ENCODE measurements at regions not wholly inside any gene's neighbourhood (a gene's known extent, or its start where the extent isn't known, plus 50 kb on each side); places are given as distances from the start of the nearest gene placed in this dataset.

DNA sequence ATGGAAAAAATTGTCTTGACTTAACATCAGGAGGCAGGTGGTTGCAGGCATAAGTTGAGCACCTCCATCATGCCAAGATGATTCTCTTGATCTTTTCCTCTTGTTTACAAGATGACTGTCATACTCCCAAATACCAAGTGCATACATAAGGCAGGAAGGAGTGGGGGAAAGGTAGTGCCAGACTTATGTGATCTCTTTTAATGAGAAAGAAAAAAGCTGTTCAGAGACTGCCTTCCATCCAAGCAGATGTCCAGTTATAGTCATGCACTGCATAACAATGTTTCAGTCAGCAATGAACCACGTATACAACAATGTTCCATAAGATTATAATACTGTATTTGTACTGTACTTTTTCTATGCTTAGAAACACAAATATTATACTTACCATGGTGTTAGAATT, 135.7 kb downstream of the EHF start:
- Mint-ChIP-seq H3K9me3 (no peaks in the 10 kb centered on the region), H3K36me3 (no peaks in the 10 kb centered on the region), H3K4me1 (no peaks in the 10 kb centered on the region), H3K4me3 (no peak overlapping the region), H3K27ac (no peak overlapping the region), H3K27me3 (ENCODE audit: low read depth in 3 of 3) (peaks cover 0 to 1% (median under 1%) of the 10 kb centered on the region in 3 donors)
- intact Hi-C loops (cut with micrococcal nuclease), result no loop called here
- Histone ChIP-seq H4K20me1 (ENCODE audit: insufficient read depth, low read length) (no peaks in the 10 kb centered on the region), H2AFZ (ENCODE audit: insufficient read depth, low read depth, low read length, poor library complexity, severe bottlenecking) (no peak overlapping the region), H3K4me3 (replicated peaks in 1 of 3; ENCODE audit: low read depth in 2 of 3, low read length in 3 of 3) (no peak overlapping the region), H3K9me3 (replicated peaks in 1 of 2; ENCODE audit: control insufficient read depth in 1 of 2, insufficient read depth in 1 of 2, low read length in 2 of 2) (no peaks in the 10 kb centered on the region), H3K4me2 (replicated peaks; ENCODE audit: extremely low read depth, low read length, poor library complexity, severe bottlenecking) (no peak overlapping the region), H3K79me2 (ENCODE audit: insufficient read depth, low read length) (no peaks in the 10 kb centered on the region), H3K27me3 (ENCODE audit: control insufficient read depth in 2 of 2, insufficient read depth in 2 of 2, low read length in 2 of 2) (no peaks in the 10 kb centered on the region), H3K4me1 (ENCODE audit: control insufficient read depth in 1 of 2, insufficient read depth in 2 of 2, low read length in 2 of 2) (no peaks in the 10 kb centered on the region), H3K27ac (ENCODE audit: low read depth in 1 of 2, low read length in 2 of 2) (no peak overlapping the region), H3K36me3 (replicated peaks in 1 of 2; ENCODE audit: control insufficient read depth in 1 of 2, insufficient read depth in 2 of 2, low read length in 2 of 2) (no peaks in the 10 kb centered on the region), H3K9ac (ENCODE audit: insufficient read depth, low read length, poor library complexity, severe bottlenecking) (no peak overlapping the region)
- DNase-seq, result no peak
- TF ChIP-seq CTCF (IDR thresholded peaks at IDR 0.05), result no peak
- WGBS (ENCODE audit: insufficient coverage), result no CpG with 5 or more reads among the region's 1 CpG

- Histone ChIP-seq H3K36me3 (replicated peaks in 1 of 2; ENCODE audit: control insufficient read depth in 1 of 2, insufficient read depth in 2 of 2, low read length in 2 of 2) (no peaks in the 10 kb centered on the region), H3K4me1 (ENCODE audit: control insufficient read depth in 1 of 2, insufficient read depth in 2 of 2, low read length in 2 of 2) (no peaks in the 10 kb centered on the region), H3K9me3 (replicated peaks in 1 of 2; ENCODE audit: control insufficient read depth in 1 of 2, insufficient read depth in 1 of 2, low read length in 2 of 2) (no peaks in the 10 kb centered on the region), H3K9ac (ENCODE audit: insufficient read depth, low read length, poor library complexity, severe bottlenecking) (no peak overlapping the region), H3K4me2 (replicated peaks; ENCODE audit: extremely low read depth, low read length, poor library complexity, severe bottlenecking) (no peak overlapping the region), H3K79me2 (ENCODE audit: insufficient read depth, low read length) (no peaks in the 10 kb centered on the region), H4K20me1 (ENCODE audit: insufficient read depth, low read length) (no peaks in the 10 kb centered on the region), H3K27me3 (ENCODE audit: control insufficient read depth in 2 of 2, insufficient read depth in 2 of 2, low read length in 2 of 2) (no peaks in the 10 kb centered on the region), H3K27ac (ENCODE audit: low read depth in 1 of 2, low read length in 2 of 2) (no peak overlapping the region), H3K4me3 (replicated peaks in 1 of 3; ENCODE audit: low read depth in 2 of 3, low read length in 3 of 3) (no peak overlapping the region), H2AFZ (ENCODE audit: insufficient read depth, low read depth, low read length, poor library complexity, severe bottlenecking) (no peak overlapping the region)
- DNase-seq, result no peak
- H3K36me3 Mint-ChIP-seq, result no peaks in the 10 kb centered on the region
- no peaks in the 10 kb centered on the region for H3K4me1 Mint-ChIP-seq
- peaks cover 0 to 7% (median 2%) of the 10 kb centered on the region in 3 donors for H3K27me3 Mint-ChIP-seq (ENCODE audit: low read depth in 3 of 3)
- H3K27ac Mint-ChIP-seq, result no peak overlapping the region
- H3K4me3 Mint-ChIP-seq, result no peak overlapping the region
- WGBS (ENCODE audit: insufficient coverage), result 85% methylated on average over 5 of the region's 7 CpGs
- H3K9me3 Mint-ChIP-seq, result no peaks in the 10 kb centered on the region
- no peak for TF ChIP-seq CTCF (IDR thresholded peaks at IDR 0.05)
- intact Hi-C loops (cut with micrococcal nuclease), result no loop called here
Observed at GRCh38 chr11:34755671-34756070, 134.8 kb downstream of the EHF start.
